ENCODE measurements at regions not wholly inside any gene's neighbourhood (a gene's known extent, or its start where the extent isn't known, plus 50 kb on each side); places are given as distances from the start of the nearest gene placed in this dataset.

GRCh38 chr2:120871016-120871635 is 135.5 kb downstream of the GLI2 start:
- no peak for TF ChIP-seq SP1 (IDR thresholded peaks at IDR 0.05; ENCODE audit: low read depth)
- no peak for TF ChIP-seq CTCF (IDR thresholded peaks at IDR 0.05 in 2 of 3, conservative IDR thresholded peaks at IDR 0.05 in 1 of 3; ENCODE audit: borderline replicate concordance in 1 of 3, insufficient read depth in 1 of 3, low read depth in 2 of 3, low read length in 2 of 3)
